ENCODE measurements at regions not wholly inside any gene's neighbourhood (a gene's known extent, or its start where the extent isn't known, plus 50 kb on each side); places are given as distances from the start of the nearest gene placed in this dataset.

- ATAC-seq (no peak), DNase-seq (no peak)
- no peaks in the 10 kb centered on the region for H3K9me3 ChIP-seq
- no peak for TF ChIP-seq CTCF (IDR thresholded peaks at IDR 0.05)
- 86 to 87% methylated on average over 6 of the region's 6 CpGs for WGBS, 2 donors
- no peak overlapping the region for H3K27ac ChIP-seq
- no peaks in the 10 kb centered on the region for H3K36me3 ChIP-seq
- no peak overlapping the region for H3K4me3 ChIP-seq
- no peaks in the 10 kb centered on the region for H3K27me3 ChIP-seq
- H3K4me1 ChIP-seq: peaks cover 0 to 11% (median 0%) of the 10 kb centered on the region in 9 donors
- intact Hi-C loops (cut with DNase I): no loop called here
Observed at GRCh38 chr3:195011231-195011834, 259.6 kb downstream of the XXYLT1 start.

- H3K36me3 ChIP-seq: no peaks in the 10 kb centered on the region
- peak in 1 of 8 donors; percentile 24 for ATAC-seq
- TF ChIP-seq CTCF (IDR thresholded peaks at IDR 0.05): no peak
- 78% methylated on average over 4 of the region's 4 CpGs for WGBS, 2 donors
- no peak overlapping the region for H3K27ac ChIP-seq
- peaks cover 0 to 11% (median 0%) of the 10 kb centered on the region in 9 donors for H3K4me1 ChIP-seq
- H3K27me3 ChIP-seq: no peaks in the 10 kb centered on the region
- DNase-seq: no peak
- no peak overlapping the region for H3K4me3 ChIP-seq
- H3K9me3 ChIP-seq: no peaks in the 10 kb centered on the region
- intact Hi-C loops (cut with DNase I): no loop called here
Observed at GRCh38 chr3:195012100-195012499, 258.9 kb downstream of the XXYLT1 start.

GRCh38 chr3:195012571-195012970, 258.4 kb downstream of the XXYLT1 start:
- intact Hi-C loops (cut with DNase I): no loop called here
- no peaks in the 10 kb centered on the region for H3K36me3 ChIP-seq
- no peaks in the 10 kb centered on the region for H3K9me3 ChIP-seq
- 90 to 92% methylated on average over 4 of the region's 4 CpGs for WGBS, 2 donors
- no peak overlapping the region for H3K27ac ChIP-seq
- H3K4me3 ChIP-seq: no peak overlapping the region
- ATAC-seq (no peak), DNase-seq (no peak)
- no peaks in the 10 kb centered on the region for H3K27me3 ChIP-seq
- no peak for TF ChIP-seq CTCF (IDR thresholded peaks at IDR 0.05)
- peaks cover 0 to 11% (median 0%) of the 10 kb centered on the region in 9 donors for H3K4me1 ChIP-seq

- no peaks in the 10 kb centered on the region for H3K9me3 ChIP-seq
- DNase-seq (no peak), ATAC-seq (no peak)
- peaks cover 0 to 11% (median 0%) of the 10 kb centered on the region in 9 donors for H3K4me1 ChIP-seq
- intact Hi-C loops (cut with DNase I): no loop called here
- TF ChIP-seq CTCF (IDR thresholded peaks at IDR 0.05): no peak
- no peak overlapping the region for H3K27ac ChIP-seq
- no peaks in the 10 kb centered on the region for H3K27me3 ChIP-seq
- H3K4me3 ChIP-seq: no peak overlapping the region
- H3K36me3 ChIP-seq: no peaks in the 10 kb centered on the region
- 84 to 90% methylated on average over 17 of the region's 17 CpGs for WGBS, 2 donors
Observed at GRCh38 chr3:195013411-195014361, 257.3 kb downstream of the XXYLT1 start.

Data from heart right ventricle (tissue), 16 donors.